Stomach (tissue), 8 donors: ENCODE measurements at regions not wholly inside any gene's neighbourhood (a gene's known extent, or its start where the extent isn't known, plus 50 kb on each side); places are given as distances from the start of the nearest gene placed in this dataset.

Experiments
- DNase-seq, 2 donors: peaks; one replicate each; pipeline versions ENCODE4 v3.0.0 to v3.0.0-alpha.2; 2013 to 2019
- H3K27ac ChIP-seq, 5 donors: fragments of 200-600 bp in 4 of 5; sonication (generic) in 4 of 5; one replicate each; pipeline ENCODE4 v1.5.1; 2013 to 2019; ENCODE audit warnings: mild to moderate bottlenecking in 1 of 5, moderate library complexity in 1 of 5
- H3K27me3 ChIP-seq, 3 donors: fragments of 200-600 bp; sonication (generic); one replicate each; pipeline ENCODE4 v1.5.1; 2017 to 2019; ENCODE audit warnings: mixed run types in 1 of 3
- H3K36me3 ChIP-seq, 4 donors: fragments of 200-600 bp; sonication (generic); 1 replicate in 3 of 4; 2 replicates in 1 of 4; pipeline ENCODE4 v1.5.1; 2016 to 2019
- H3K4me1 ChIP-seq, 4 donors: fragments of 200-600 bp; sonication (generic); one replicate each; pipeline ENCODE4 v1.5.1; 2016 to 2019
- H3K4me3 ChIP-seq, 4 donors: fragments of 200-600 bp; sonication (generic) in 3 of 4; one replicate each; pipeline ENCODE4 v1.5.1; 2016 to 2019; ENCODE audit warnings: mild to moderate bottlenecking in 1 of 4
- H3K9me3 ChIP-seq, 4 donors: fragments of 200-600 bp; sonication (generic); one replicate each; pipeline ENCODE4 v1.5.1; 2016 to 2019
- CTCF ChIP-seq, 7 experiments: fragments of 450-650 bp in 4 of 7; fragments of 200-600 bp in 3 of 7; sonication (generic) in 3 of 7; IDR thresholded peaks; one replicate each; pipeline ENCODE4 v1.5.1; 2016 to 2019; ENCODE audit warnings: antibody characterized with exemption in 7 of 7, control low read depth in 2 of 7, mild to moderate bottlenecking in 1 of 7
- EP300 ChIP-seq: sonication (generic); formaldehyde crosslinking; IDR thresholded peaks from one replicate; pipeline ENCODE4 v1.6.1; 2017; ENCODE audit warnings: antibody characterized with exemption
- POLR2A ChIP-seq, 4 donors: fragments of 450-650 bp; IDR thresholded peaks; one replicate each; pipeline ENCODE4 v1.6.1; 2016; ENCODE audit warnings: antibody characterized with exemption in 4 of 4, control low read depth in 2 of 4, mild to moderate bottlenecking in 1 of 4, moderate library complexity in 1 of 4
- POLR2AphosphoS5 ChIP-seq, 3 donors: sonication (generic); formaldehyde crosslinking; IDR thresholded peaks; one replicate each; pipeline ENCODE4 v1.6.1; 2016; ENCODE audit warnings: antibody characterized with exemption in 3 of 3
- WGBS, 5 donors: extraction: QIAGEN DNeasy Blood & Tissue Kit in 3 of 5; methylation state at CpG; one replicate each; pipeline versions ENCODE4 v1.1.5 to v1.1.7; 2013 to 2018; 5-methylcytosine and 5-hydroxymethylcytosine counted together
- intact Hi-C: fragments of 100-400 bp; cut with DNase I; formaldehyde crosslinking; loops from one replicate; pipeline ENCODE4 v1.15.1; 2023; ENCODE audit warnings: low total_unique reads
- donor health status: healthy with polysubstance abuse.
- donor health status: Bipolar disorder and iron deficiency.
- donor health status: healthy.

GRCh38 chr13:28550721-28551497 is 56.0 kb upstream of the FLT1 start:
- 77 to 85% (median 79%) methylated on average over 7 of the region's 7 CpGs for WGBS, 5 donors
- intact Hi-C loops, result no loop called here
- peaks cover 0 to 10% (median 0%) of the 10 kb centered on the region in 3 donors for H3K27me3 ChIP-seq
- no peak overlapping the region for H3K27ac ChIP-seq
- no peak overlapping the region for H3K4me3 ChIP-seq
- no peaks in the 10 kb centered on the region for H3K36me3 ChIP-seq
- H3K4me1 ChIP-seq, result no peaks in the 10 kb centered on the region
- DNase-seq, result no peak
- no peaks in the 10 kb centered on the region for H3K9me3 ChIP-seq
- TF ChIP-seq EP300, result no peak
- TF ChIP-seq CTCF (IDR thresholded peaks at IDR 0.05), result no peak
- TF ChIP-seq POLR2AphosphoS5 (IDR thresholded peaks at IDR 0.05), result no peak
- no peak for TF ChIP-seq POLR2A (IDR thresholded peaks at IDR 0.05)

GRCh38 chr13:28550091-28550490 is 55.2 kb upstream of the FLT1 start:
- Histone ChIP-seq H3K36me3 (no peaks in the 10 kb centered on the region), H3K27ac (no peak overlapping the region)
- intact Hi-C loops, result no loop called here

GRCh38 chr13:28548872-28549271 is 53.9 kb upstream of the FLT1 start:
- peaks cover 0 to 16% (median 0%) of the 10 kb centered on the region in 3 donors for H3K27me3 ChIP-seq
- DNase-seq, result no peak
- peaks cover 0 to 6% (median 4%) of the 10 kb centered on the region in 4 donors for H3K9me3 ChIP-seq
- no peak overlapping the region for H3K4me3 ChIP-seq
- H3K4me1 ChIP-seq, result no peaks in the 10 kb centered on the region
- no peak for TF ChIP-seq CTCF (IDR thresholded peaks at IDR 0.05)
- no peak for TF ChIP-seq POLR2AphosphoS5 (IDR thresholded peaks at IDR 0.05)
- no peak for TF ChIP-seq EP300
- TF ChIP-seq POLR2A (IDR thresholded peaks at IDR 0.05), result no peak
- H3K36me3 ChIP-seq, result no peaks in the 10 kb centered on the region
- 35 to 61% (median 48%) methylated on average over 2 of the region's 2 CpGs for WGBS, 5 donors
- no peak overlapping the region for H3K27ac ChIP-seq
- intact Hi-C loops, result no loop called here

More at GRCh38 chr13:28550091-28550490, 55.2 kb upstream of the FLT1 start:
- no peak for TF ChIP-seq CTCF (IDR thresholded peaks at IDR 0.05)
- no peak for TF ChIP-seq POLR2A (IDR thresholded peaks at IDR 0.05)
- TF ChIP-seq EP300, result no peak
- TF ChIP-seq POLR2AphosphoS5 (IDR thresholded peaks at IDR 0.05), result no peak
- Histone ChIP-seq H3K4me1 (no peaks in the 10 kb centered on the region), H3K9me3 (no peaks in the 10 kb centered on the region), H3K27me3 (peaks cover 0 to 16% (median 0%) of the 10 kb centered on the region in 3 donors), H3K4me3 (no peak overlapping the region)
- DNase-seq, result no peak
- 74 to 87% (median 77%) methylated on average over 3 of the region's 3 CpGs for WGBS, 5 donors

GRCh38 chr13:28548468-28548867 is 53.5 kb upstream of the FLT1 start:
- H3K9me3 ChIP-seq, result peaks cover 0 to 10% (median 8%) of the 10 kb centered on the region in 4 donors
- H3K36me3 ChIP-seq, result no peaks in the 10 kb centered on the region
- TF ChIP-seq POLR2AphosphoS5 (IDR thresholded peaks at IDR 0.05) (no peak), POLR2A (IDR thresholded peaks at IDR 0.05) (no peak)
- no peak for DNase-seq
- 25 to 32% (median 30%) methylated on average over 4 of the region's 4 CpGs for WGBS, 5 donors
- H3K4me3 ChIP-seq, result no peak overlapping the region
- H3K4me1 ChIP-seq, result no peaks in the 10 kb centered on the region
- intact Hi-C loops, result no loop called here
- peaks cover 0 to 16% (median 0%) of the 10 kb centered on the region in 3 donors for H3K27me3 ChIP-seq
- H3K27ac ChIP-seq, result no peak overlapping the region
